IMR-90 (cell line): ENCODE measurements at regions not wholly inside any gene's neighbourhood (a gene's known extent, or its start where the extent isn't known, plus 50 kb on each side); places are given as distances from the start of the nearest gene placed in this dataset.
"Not testable (repeated sequence)": the region's sequence is repeated elsewhere in the genome, so short reads cannot be mapped to it uniquely, and the experiment has no call there.

Experiments used
- ATAC-seq: fragments of 200-7000 bp; cut with Tn5 transposase; 2 replicates; pipeline ENCODE4 v1.9.1; 2020; ENCODE audit warnings: low read depth, mild to moderate bottlenecking, moderate library complexity
- BruUV-seq: library from RNA; stranded (reverse); fragments of 400-500 nt; replicated peaks from 2 replicates; lab custom pipeline; 2021; lab: Mats Ljungman, UMichigan
- CTCF ChIA-PET: fragments of 300-600 bp; formaldehyde crosslinking; extraction: SDS; loops from one replicate; lab custom pipeline; 2021; ENCODE audit warnings: antibody characterized with exemption; lab: Yijun Ruan, JAX
- POLR2A ChIA-PET: fragments of 300-600 bp; sonication (Branson Sonifier 250); formaldehyde crosslinking; loops from one replicate; lab custom pipeline; 2022; ENCODE audit warnings: antibody characterized with exemption; ENCODE audit not compliant: unreplicated experiment; lab: Charles Lee
- DNase-seq: peaks from one replicate; pipeline ENCODE4 v3.0.0; 2013
- H2AFZ ChIP-seq: replicated peaks from 2 replicates; pipeline ENCODE3; 2013; ENCODE audit warnings: low read length, mild to moderate bottlenecking; ENCODE audit not compliant: poor library complexity
- H2AK5ac ChIP-seq: 2 replicates; pipeline ENCODE4 v1.6.1; 2013; ENCODE audit warnings: low read depth, low read length, inconsistent platforms
- H2AK9ac ChIP-seq: replicated peaks from 2 replicates; pipeline ENCODE3; 2013; ENCODE audit warnings: mild to moderate bottlenecking, low read depth, low read length, moderate library complexity; ENCODE audit not compliant: poor library complexity
- H2BK120ac ChIP-seq: 2 replicates; pipeline ENCODE4 v1.6.1; 2013; ENCODE audit warnings: low read depth, low read length, inconsistent platforms
- H2BK15ac ChIP-seq: 3 replicates; pipeline ENCODE4 v1.6.1; 2013; ENCODE audit warnings: low read depth, low read length, inconsistent platforms
- H2BK20ac ChIP-seq: 2 replicates; pipeline ENCODE4 v1.6.1; 2013; ENCODE audit warnings: low read depth, mild to moderate bottlenecking, inconsistent platforms, low read length, moderate library complexity
- H2BK5ac ChIP-seq: 2 replicates; pipeline ENCODE4 v1.6.1; 2013; ENCODE audit warnings: mild to moderate bottlenecking, low read depth, low read length, inconsistent platforms; ENCODE audit not compliant: poor library complexity, severe bottlenecking
- H3K14ac ChIP-seq: replicated peaks from 2 replicates; pipeline ENCODE4 v1.6.1; 2013; ENCODE audit warnings: low read depth, low read length, inconsistent platforms
- H3K18ac ChIP-seq: 2 replicates; pipeline ENCODE4 v1.6.1; 2013; ENCODE audit warnings: low read depth, low read length, control low read depth
- H3K23ac ChIP-seq: 2 replicates; pipeline ENCODE4 v1.6.1; 2013; ENCODE audit warnings: low read depth, low read length, inconsistent platforms
- H3K27ac ChIP-seq: 2 replicates; pipeline ENCODE4 v1.5.1; 2013; ENCODE audit warnings: mild to moderate bottlenecking, control low read depth, low read length; ENCODE audit not compliant: insufficient read depth
- H3K27me3 ChIP-seq: 2 replicates; pipeline ENCODE4 v1.6.1; 2013; ENCODE audit warnings: low read length; ENCODE audit not compliant: control insufficient read depth, insufficient read depth
- H3K36me3 ChIP-seq: 2 replicates; pipeline ENCODE4 v1.6.1; 2013; ENCODE audit warnings: low read length, mixed read lengths; ENCODE audit not compliant: control insufficient read depth, insufficient read depth
- H3K4ac ChIP-seq: 2 replicates; pipeline ENCODE4 v1.6.1; 2013; ENCODE audit warnings: low read depth, low read length, inconsistent platforms
- H3K4me1 ChIP-seq: 2 replicates; pipeline ENCODE4 v1.6.1; 2013; ENCODE audit warnings: low read length, mixed read lengths; ENCODE audit not compliant: control insufficient read depth, insufficient read depth
- H3K4me2 ChIP-seq: 2 replicates; pipeline ENCODE4 v1.6.1; 2013; ENCODE audit warnings: low read depth, mild to moderate bottlenecking, control low read depth, low read length, moderate library complexity
- H3K4me3 ChIP-seq: 2 replicates; pipeline ENCODE4 v1.5.1; 2013; ENCODE audit warnings: low read depth, mild to moderate bottlenecking, control low read depth, low read length, moderate library complexity; ENCODE audit not compliant: insufficient read depth
- H3K56ac ChIP-seq: 2 replicates; pipeline ENCODE4 v1.6.1; 2013; ENCODE audit warnings: low read length, inconsistent platforms; ENCODE audit not compliant: insufficient read depth; ENCODE audit errors: extremely low read depth
- H3K79me1 ChIP-seq, 2 experiments: 2 replicates each; pipeline ENCODE4 v1.6.1; 2013; ENCODE audit warnings: low read length in 2 of 2, inconsistent platforms in 1 of 2, low read depth in 1 of 2
- H3K9ac ChIP-seq: 2 replicates; pipeline ENCODE4 v1.6.1; 2013; ENCODE audit warnings: low read depth, low read length, control low read depth
- H3K9me1 ChIP-seq: 2 replicates; pipeline ENCODE4 v1.6.1; 2013; ENCODE audit warnings: low read length, inconsistent platforms; ENCODE audit not compliant: insufficient read depth
- H3K9me3 ChIP-seq: 2 replicates; pipeline ENCODE4 v1.6.1; 2013; ENCODE audit warnings: low read length; ENCODE audit not compliant: control insufficient read depth, insufficient read depth
- H4K20me1 ChIP-seq: 2 replicates; pipeline ENCODE4 v1.6.1; 2013; ENCODE audit warnings: low read length, inconsistent platforms; ENCODE audit not compliant: insufficient read depth
- H4K5ac ChIP-seq: 2 replicates; pipeline ENCODE4 v1.6.1; 2013; ENCODE audit warnings: mild to moderate bottlenecking, low read depth, low read length, control low read depth
- H4K8ac ChIP-seq, 2 experiments: 2 replicates each; pipeline ENCODE4 v1.6.1; 2013; ENCODE audit warnings: low read depth in 2 of 2, low read length in 2 of 2, control low read depth in 1 of 2, inconsistent platforms in 1 of 2
- H4K91ac ChIP-seq: 2 replicates; pipeline ENCODE4 v1.6.1; 2013; ENCODE audit warnings: low read depth, low read length, inconsistent platforms; ENCODE audit not compliant: insufficient read depth
- WGBS, 2 experiments: methylation state at CpG; one replicate each; pipeline versions ENCODE4 v1.1.5 to v1.1.7; 2013; ENCODE audit warnings: missing lambda C conversion rate in 2 of 2; ENCODE audit not compliant: insufficient read length in 1 of 2; ENCODE audit errors: extremely low coverage in 2 of 2; 5-methylcytosine and 5-hydroxymethylcytosine counted together
- dilution Hi-C: fragments of 300-500 bp; cut with HindIII; formaldehyde crosslinking; loops from one replicate; pipeline ENCODE4 v1.14.3; 2018; ENCODE audit warnings: low sequenced_read_pairs; ENCODE audit not compliant: unreplicated experiment
- in situ Hi-C: fragments of 300-500 bp; cut with MboI; formaldehyde crosslinking; loops from 3 replicates; pipeline ENCODE4 v1.14.3; 2019; ENCODE audit warnings: low sequenced_read_pairs, inconsistent platforms, mixed read lengths
- intact Hi-C: fragments of 100-400 bp; cut with micrococcal nuclease; formaldehyde crosslinking; loops from 2 replicates; pipeline ENCODE4 v1.10.0; 2022

- dilution Hi-C loops, H3K27me3 ChIP-seq, H2BK20ac ChIP-seq, H3K23ac ChIP-seq, H3K4ac ChIP-seq, H4K8ac ChIP-seq, POLR2A ChIA-PET, H3K36me3 ChIP-seq, H3K14ac ChIP-seq, H2AFZ ChIP-seq, H4K5ac ChIP-seq, H2BK5ac ChIP-seq, H3K4me2 ChIP-seq, H3K56ac ChIP-seq, H3K9ac ChIP-seq, DNase-seq, H2AK5ac ChIP-seq, ATAC-seq, H3K9me1 ChIP-seq, H3K27ac ChIP-seq, H2BK120ac ChIP-seq, H3K4me3 ChIP-seq, H2BK15ac ChIP-seq, BruUV-seq, in situ Hi-C loops, H3K79me1 ChIP-seq, intact Hi-C loops, H3K4me1 ChIP-seq, CTCF ChIA-PET, H4K91ac ChIP-seq, H4K20me1 ChIP-seq, H3K9me3 ChIP-seq, H3K18ac ChIP-seq, H2AK9ac ChIP-seq: not testable (repeated sequence)
- WGBS, 2 experiments: 90% methylated on average over 2 of the region's 35 CpGs; no CpG with 5 or more reads in 1 of the 2 experiments
These were observed 307.7 kb downstream of the TP53TG3F start for GRCh38 chr16:33766869-33767765.

GRCh38 chr16:33768710-33769109 lies 309.3 kb downstream of the TP53TG3F start:
- H2AFZ ChIP-seq, H3K36me3 ChIP-seq, H3K23ac ChIP-seq, dilution Hi-C loops, H2BK15ac ChIP-seq, H3K27me3 ChIP-seq, BruUV-seq, ATAC-seq, H3K27ac ChIP-seq, DNase-seq, H4K8ac ChIP-seq, H3K18ac ChIP-seq, H3K14ac ChIP-seq, H2AK9ac ChIP-seq, H3K79me1 ChIP-seq, H2BK20ac ChIP-seq, H3K4me1 ChIP-seq, H2AK5ac ChIP-seq, H3K4me3 ChIP-seq, H4K91ac ChIP-seq, CTCF ChIA-PET, H4K5ac ChIP-seq, H3K9me3 ChIP-seq, H3K9ac ChIP-seq, H3K4ac ChIP-seq, H4K20me1 ChIP-seq, H2BK120ac ChIP-seq, POLR2A ChIA-PET, H3K4me2 ChIP-seq, intact Hi-C loops, H3K9me1 ChIP-seq, H2BK5ac ChIP-seq, in situ Hi-C loops, H3K56ac ChIP-seq: not testable (repeated sequence)
- no CpG with 5 or more reads among the region's 12 CpGs for WGBS, 2 experiments
